ENCODE measurements at regions not wholly inside any gene's neighbourhood (a gene's known extent, or its start where the extent isn't known, plus 50 kb on each side); places are given as distances from the start of the nearest gene placed in this dataset.

GRCh38 chr18:70645971-70646370 lies 357.1 kb downstream of the SOCS6 start:
- TF ChIP-seq POLR2A (IDR thresholded peaks at IDR 0.05; ENCODE audit: extremely low read depth, insufficient read length) (no peak), CTCF (IDR thresholded peaks at IDR 0.05; ENCODE audit: low read depth, low read length) (no peak), MAX (IDR thresholded peaks at IDR 0.05; ENCODE audit: low read depth, low read length) (no peak), MYC (IDR thresholded peaks at IDR 0.05; ENCODE audit: low read depth, low read length) (no peak)

Data from NB4 (cell line).